Hepatocyte (in vitro differentiated cells): ENCODE measurements at regions not wholly inside any gene's neighbourhood (a gene's known extent, or its start where the extent isn't known, plus 50 kb on each side); places are given as distances from the start of the nearest gene placed in this dataset.

Experiments
- DNase-seq: peaks from one replicate; pipeline ENCODE4 v3.0.0-alpha.2; 2016; ENCODE audit warnings: low spot score
- H2AFZ ChIP-seq: fragments of 200-600 bp; sonication (generic); 2 replicates; pipeline ENCODE4 v1.6.0; 2016; ENCODE audit warnings: antibody characterized with exemption, mild to moderate bottlenecking
- H3K27ac ChIP-seq: fragments of 200-600 bp; sonication (generic); 2 replicates; pipeline ENCODE4 v1.5.1; 2016; ENCODE audit warnings: mild to moderate bottlenecking
- H3K27me3 ChIP-seq: fragments of 200-600 bp; sonication (generic); 2 replicates; pipeline ENCODE4 v1.6.1; 2016
- H3K36me3 ChIP-seq: fragments of 200-600 bp; sonication (generic); replicated peaks from 2 replicates; pipeline ENCODE4 v1.5.1; 2016; ENCODE audit warnings: low read depth; ENCODE audit not compliant: insufficient read depth
- H3K4me1 ChIP-seq: fragments of 200-600 bp; sonication (generic); 2 replicates; pipeline ENCODE4 v1.5.1; 2016; ENCODE audit warnings: mild to moderate bottlenecking, moderate library complexity; ENCODE audit not compliant: insufficient read depth
- H3K4me2 ChIP-seq: fragments of 200-600 bp; sonication (generic); 2 replicates; pipeline ENCODE4 v1.6.0; 2016
- H3K4me3 ChIP-seq: fragments of 200-600 bp; sonication (generic); 2 replicates; pipeline ENCODE4 v1.5.1; 2016; ENCODE audit warnings: mild to moderate bottlenecking
- H3K79me2 ChIP-seq: fragments of 200-600 bp; sonication (generic); 2 replicates; pipeline ENCODE4 v1.6.0; 2017; ENCODE audit warnings: mild to moderate bottlenecking
- H3K9me2 ChIP-seq: fragments of 200-600 bp; sonication (generic); replicated peaks from 2 replicates; pipeline ENCODE4 v1.6.0; 2017; ENCODE audit warnings: mild to moderate bottlenecking; ENCODE audit not compliant: insufficient read depth
- H3K9me3 ChIP-seq: fragments of 200-600 bp; sonication (generic); 2 replicates; pipeline ENCODE4 v1.5.1; 2016; ENCODE audit warnings: low read depth, mild to moderate bottlenecking
- H4K20me1 ChIP-seq: fragments of 200-600 bp; sonication (generic); 2 replicates; pipeline ENCODE4 v1.6.0; 2016; ENCODE audit warnings: mild to moderate bottlenecking; ENCODE audit not compliant: insufficient read depth, poor library complexity, severe bottlenecking
- EZH2 ChIP-seq: fragments of 200-600 bp; sonication (generic); IDR thresholded peaks from 2 replicates; pipeline ENCODE4 v1.6.1; 2016; ENCODE audit warnings: antibody characterized with exemption, mild to moderate bottlenecking, borderline replicate concordance
- EZH2phosphoT487 ChIP-seq: fragments of 200-600 bp; sonication (generic); IDR thresholded peaks from one replicate; pipeline ENCODE4 v1.6.1; 2018; ENCODE audit warnings: antibody characterized with exemption, mild to moderate bottlenecking, low read depth, moderate library complexity; ENCODE audit not compliant: unreplicated experiment, severe bottlenecking
- WGBS: methylation state at CpG from one replicate; pipeline ENCODE4 v1.1.6; 2016; ENCODE audit warnings: low lambda C conversion rate; ENCODE audit errors: missing lambda C conversion rate; 5-methylcytosine and 5-hydroxymethylcytosine counted together
- TF ChIP-seq, protein P1 (sequence below): fragments of 200-600 bp; sonication (generic); IDR thresholded peaks from 2 replicates; pipeline ENCODE4 v1.5.1; 2016; ENCODE audit warnings: antibody characterized with exemption, mild to moderate bottlenecking; ENCODE audit not compliant: poor library complexity

DNA sequence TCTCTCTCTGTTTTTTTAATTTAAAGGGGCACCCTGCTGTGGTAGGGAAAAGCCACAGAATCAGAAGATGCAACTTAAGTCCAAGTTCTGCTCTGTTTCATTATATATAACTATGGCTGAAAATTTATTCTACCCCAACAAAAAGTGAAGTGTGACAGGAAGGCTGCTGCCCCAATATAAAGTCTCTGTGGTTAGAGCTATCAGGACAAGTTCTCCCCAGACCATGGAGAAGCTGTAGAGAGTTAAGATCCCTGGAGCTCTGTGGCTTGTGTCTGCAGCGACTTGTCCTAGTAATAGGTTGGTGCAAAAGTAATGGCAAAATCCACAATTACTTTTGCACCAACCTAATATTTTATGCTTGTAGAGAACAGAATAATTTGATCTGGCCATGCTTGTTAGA lies 250.9 kb downstream of the PSAT1 start:
- TF ChIP-seq EZH2phosphoT487 (no peak), EZH2 (no peak)
- TF ChIP-seq, protein P1, sequence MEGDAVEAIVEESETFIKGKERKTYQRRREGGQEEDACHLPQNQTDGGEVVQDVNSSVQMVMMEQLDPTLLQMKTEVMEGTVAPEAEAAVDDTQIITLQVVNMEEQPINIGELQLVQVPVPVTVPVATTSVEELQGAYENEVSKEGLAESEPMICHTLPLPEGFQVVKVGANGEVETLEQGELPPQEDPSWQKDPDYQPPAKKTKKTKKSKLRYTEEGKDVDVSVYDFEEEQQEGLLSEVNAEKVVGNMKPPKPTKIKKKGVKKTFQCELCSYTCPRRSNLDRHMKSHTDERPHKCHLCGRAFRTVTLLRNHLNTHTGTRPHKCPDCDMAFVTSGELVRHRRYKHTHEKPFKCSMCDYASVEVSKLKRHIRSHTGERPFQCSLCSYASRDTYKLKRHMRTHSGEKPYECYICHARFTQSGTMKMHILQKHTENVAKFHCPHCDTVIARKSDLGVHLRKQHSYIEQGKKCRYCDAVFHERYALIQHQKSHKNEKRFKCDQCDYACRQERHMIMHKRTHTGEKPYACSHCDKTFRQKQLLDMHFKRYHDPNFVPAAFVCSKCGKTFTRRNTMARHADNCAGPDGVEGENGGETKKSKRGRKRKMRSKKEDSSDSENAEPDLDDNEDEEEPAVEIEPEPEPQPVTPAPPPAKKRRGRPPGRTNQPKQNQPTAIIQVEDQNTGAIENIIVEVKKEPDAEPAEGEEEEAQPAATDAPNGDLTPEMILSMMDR = no peak

DNA sequence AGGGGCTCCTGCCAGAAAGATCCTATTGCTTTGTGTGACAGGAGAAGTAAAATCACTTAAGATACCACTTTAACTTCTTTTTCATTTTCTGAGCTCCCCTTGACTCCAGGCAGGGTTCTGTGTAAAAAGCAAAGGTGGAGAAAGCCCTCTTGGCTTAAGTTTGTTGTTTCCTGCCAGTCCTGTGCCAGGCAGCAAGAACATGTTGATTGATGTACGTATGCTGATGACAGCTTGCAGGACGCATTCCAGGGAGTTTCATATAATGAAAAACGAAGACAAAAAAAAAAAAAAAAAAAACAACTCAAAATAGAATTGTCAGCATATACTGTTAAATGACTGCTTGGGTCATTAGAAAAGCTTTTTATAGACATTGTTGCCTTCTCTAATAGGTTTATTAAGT lies 251.7 kb downstream of the PSAT1 start:
- no peak for DNase-seq
- no peak overlapping the region for H3K4me2 ChIP-seq
- no peaks in the 10 kb centered on the region for H4K20me1 ChIP-seq
- peaks cover 6% of the 10 kb centered on the region for H3K4me1 ChIP-seq
- H3K27me3 ChIP-seq = no peaks in the 10 kb centered on the region
- H3K27ac ChIP-seq = no peak overlapping the region
- no peaks in the 10 kb centered on the region for H3K9me3 ChIP-seq
- no peak overlapping the region for H3K4me3 ChIP-seq
- no peaks in the 10 kb centered on the region for H3K9me2 ChIP-seq
- TF ChIP-seq, protein P1 = no peak
- TF ChIP-seq EZH2phosphoT487 (no peak), EZH2 (no peak)
- 66% methylated on average over 3 of the region's 3 CpGs for WGBS
- no peak overlapping the region for H2AFZ ChIP-seq
- no peaks in the 10 kb centered on the region for H3K36me3 ChIP-seq
- no peaks in the 10 kb centered on the region for H3K79me2 ChIP-seq

More for the DNA sequence above, 250.9 kb downstream of the PSAT1 start:
- 96% methylated on average over 1 of the region's 1 CpG for WGBS
- no peak overlapping the region for H2AFZ ChIP-seq
- no peaks in the 10 kb centered on the region for H3K9me3 ChIP-seq
- no peaks in the 10 kb centered on the region for H3K27me3 ChIP-seq
- H3K4me2 ChIP-seq = no peak overlapping the region
- no peaks in the 10 kb centered on the region for H4K20me1 ChIP-seq
- no peak for DNase-seq
- no peaks in the 10 kb centered on the region for H3K79me2 ChIP-seq
- peaks cover 8% of the 10 kb centered on the region for H3K4me1 ChIP-seq
- H3K27ac ChIP-seq = no peak overlapping the region
- no peak overlapping the region for H3K4me3 ChIP-seq
- no peaks in the 10 kb centered on the region for H3K9me2 ChIP-seq
- H3K36me3 ChIP-seq = no peaks in the 10 kb centered on the region

DNA sequence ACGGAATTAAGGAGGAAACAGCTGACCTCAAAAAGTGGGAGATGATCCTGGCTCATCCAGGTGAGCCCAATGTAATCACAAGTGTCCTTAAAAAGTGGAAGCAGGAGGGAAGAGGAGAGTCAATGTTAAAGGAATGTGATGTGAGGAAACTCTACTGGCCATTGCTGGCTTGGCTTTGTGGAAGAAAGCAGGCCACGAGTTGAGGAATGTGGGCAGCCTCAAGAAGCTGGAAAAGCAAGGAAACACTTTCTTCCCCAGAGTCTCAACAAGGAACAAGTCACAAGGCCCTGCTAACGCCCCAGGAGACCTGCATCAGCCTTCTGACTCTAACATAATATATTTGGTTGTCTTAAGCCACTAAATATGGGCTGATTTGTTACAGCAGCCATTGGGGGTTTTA lies 252.8 kb downstream of the PSAT1 start:
- no peaks in the 10 kb centered on the region for H3K27me3 ChIP-seq
- no peak for DNase-seq
- no peaks in the 10 kb centered on the region for H3K9me3 ChIP-seq
- H3K9me2 ChIP-seq = no peaks in the 10 kb centered on the region
- no peak overlapping the region for H3K4me3 ChIP-seq
- H3K27ac ChIP-seq = no peak overlapping the region
- 92% methylated on average over 3 of the region's 3 CpGs for WGBS
- H2AFZ ChIP-seq = no peak overlapping the region
- H3K36me3 ChIP-seq = no peaks in the 10 kb centered on the region
- no peaks in the 10 kb centered on the region for H3K4me1 ChIP-seq
- no peak overlapping the region for H3K4me2 ChIP-seq
- H3K79me2 ChIP-seq = no peaks in the 10 kb centered on the region
- H4K20me1 ChIP-seq = no peaks in the 10 kb centered on the region
- TF ChIP-seq EZH2 = no peak
- TF ChIP-seq EZH2phosphoT487 = no peak
- TF ChIP-seq, protein P1 = no peak

DNA sequence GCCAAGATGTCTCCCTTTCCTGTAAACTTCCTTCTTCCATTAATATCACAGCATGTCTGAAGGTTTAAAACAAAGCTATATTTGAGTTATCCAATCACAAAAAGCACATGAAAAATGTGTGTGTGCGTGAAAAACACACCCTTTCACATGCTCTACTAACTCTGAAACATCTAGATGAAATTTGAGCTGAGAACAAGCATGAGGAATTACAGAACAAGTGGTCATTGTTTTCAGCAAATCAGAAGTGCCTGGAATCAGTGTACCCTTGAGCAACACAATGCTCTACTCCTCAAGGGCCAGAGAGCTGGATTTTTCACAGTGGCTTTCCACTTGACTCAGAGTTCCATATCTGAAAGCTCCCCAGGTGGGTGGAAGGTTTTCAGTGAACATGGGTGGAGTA lies 255.9 kb downstream of the PSAT1 start:
- no peak for DNase-seq
- Histone ChIP-seq H3K27ac (no peak overlapping the region), H3K4me3 (no peak overlapping the region), H3K79me2 (no peaks in the 10 kb centered on the region), H2AFZ (no peak overlapping the region), H3K27me3 (no peaks in the 10 kb centered on the region), H3K4me2 (no peak overlapping the region), H3K36me3 (no peaks in the 10 kb centered on the region), H3K4me1 (no peaks in the 10 kb centered on the region), H3K9me3 (no peaks in the 10 kb centered on the region), H4K20me1 (no peaks in the 10 kb centered on the region), H3K9me2 (no peaks in the 10 kb centered on the region)
- 80% methylated on average over 1 of the region's 1 CpG for WGBS
- TF ChIP-seq, protein P1 = no peak
- no peak for TF ChIP-seq EZH2
- TF ChIP-seq EZH2phosphoT487 = no peak
